ENCODE measurements at regions not wholly inside any gene's neighbourhood (a gene's known extent, or its start where the extent isn't known, plus 50 kb on each side); places are given as distances from the start of the nearest gene placed in this dataset.

DNA sequence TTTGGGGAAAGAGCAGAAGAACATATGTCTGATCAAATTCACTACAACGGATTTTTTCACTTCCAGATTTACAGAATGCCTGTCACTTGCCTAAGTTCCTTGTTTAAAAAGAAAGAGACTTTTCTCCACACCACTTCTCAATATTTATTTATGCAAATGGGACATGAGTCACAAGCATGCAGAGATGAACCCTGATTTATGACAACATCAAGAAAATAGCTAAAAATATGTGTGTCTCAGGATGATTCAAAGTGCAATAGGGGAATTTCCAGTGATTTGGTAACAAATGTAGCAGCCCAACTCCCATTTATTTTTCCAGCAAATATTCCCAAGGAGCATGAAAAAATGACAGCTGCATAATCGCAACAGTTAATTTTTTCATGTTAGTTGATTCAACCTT lies 180.4 kb upstream of the FAT1 start:
- TF ChIP-seq, protein P1, sequence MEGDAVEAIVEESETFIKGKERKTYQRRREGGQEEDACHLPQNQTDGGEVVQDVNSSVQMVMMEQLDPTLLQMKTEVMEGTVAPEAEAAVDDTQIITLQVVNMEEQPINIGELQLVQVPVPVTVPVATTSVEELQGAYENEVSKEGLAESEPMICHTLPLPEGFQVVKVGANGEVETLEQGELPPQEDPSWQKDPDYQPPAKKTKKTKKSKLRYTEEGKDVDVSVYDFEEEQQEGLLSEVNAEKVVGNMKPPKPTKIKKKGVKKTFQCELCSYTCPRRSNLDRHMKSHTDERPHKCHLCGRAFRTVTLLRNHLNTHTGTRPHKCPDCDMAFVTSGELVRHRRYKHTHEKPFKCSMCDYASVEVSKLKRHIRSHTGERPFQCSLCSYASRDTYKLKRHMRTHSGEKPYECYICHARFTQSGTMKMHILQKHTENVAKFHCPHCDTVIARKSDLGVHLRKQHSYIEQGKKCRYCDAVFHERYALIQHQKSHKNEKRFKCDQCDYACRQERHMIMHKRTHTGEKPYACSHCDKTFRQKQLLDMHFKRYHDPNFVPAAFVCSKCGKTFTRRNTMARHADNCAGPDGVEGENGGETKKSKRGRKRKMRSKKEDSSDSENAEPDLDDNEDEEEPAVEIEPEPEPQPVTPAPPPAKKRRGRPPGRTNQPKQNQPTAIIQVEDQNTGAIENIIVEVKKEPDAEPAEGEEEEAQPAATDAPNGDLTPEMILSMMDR (IDR thresholded peaks at IDR 0.05; ENCODE audit: insufficient read depth, low read length), result no peak
- TF ChIP-seq POLR2AphosphoS5 (IDR thresholded peaks at IDR 0.05; ENCODE audit: low read depth) (no peak), GABPA (IDR thresholded peaks at IDR 0.05; ENCODE audit: low read depth) (no peak)
